ENCODE measurements at regions not wholly inside any gene's neighbourhood (a gene's known extent, or its start where the extent isn't known, plus 50 kb on each side); places are given as distances from the start of the nearest gene placed in this dataset.

GRCh38 chr4:111303806-111304205, 680.9 kb upstream of the PITX2 start:
- no peak overlapping the region for H3K27ac ChIP-seq (ENCODE audit: low read depth, low read length)
- CTCF ChIA-PET (ENCODE audit: partially characterized antibody), result no interaction called here
- H3K9ac ChIP-seq (replicated peaks in 1 of 4; ENCODE audit: extremely low read depth in 1 of 4, low read depth in 3 of 4, low read length in 3 of 4), result no peak overlapping the region
- no peak overlapping the region for H2BK20ac ChIP-seq (ENCODE audit: low read length)
- H2AK5ac ChIP-seq (ENCODE audit: low read depth, low read length), result no peak overlapping the region
- H4K20me1 ChIP-seq (replicated peaks in 1 of 2; ENCODE audit: control insufficient read depth in 1 of 2, insufficient read depth in 2 of 2, low read length in 2 of 2), result no peaks in the 10 kb centered on the region
- no peaks in the 10 kb centered on the region for H3K79me2 ChIP-seq (ENCODE audit: control insufficient read depth in 1 of 2, insufficient read depth in 2 of 2, low read length in 2 of 2)
- H2BK120ac ChIP-seq (replicated peaks; ENCODE audit: low read depth, low read length), result no peak overlapping the region
- no peaks in the 10 kb centered on the region for H3K9me3 ChIP-seq (ENCODE audit: insufficient read depth in 2 of 2, low read depth in 1 of 2, low read length in 1 of 2)
- no peak overlapping the region for H3K23ac ChIP-seq (ENCODE audit: insufficient read length)
- no peak overlapping the region for H3K14ac ChIP-seq (ENCODE audit: insufficient read length)
- TF ChIP-seq MAFK (IDR thresholded peaks at IDR 0.05; ENCODE audit: low read depth, low read length), result peak; percentile 60; the same call in 1 of the 2 replicates
- no peak for TF ChIP-seq BRCA1 (IDR thresholded peaks at IDR 0.05; ENCODE audit: low read depth, low read length)
- no peak for TF ChIP-seq EZH2 (IDR thresholded peaks at IDR 0.05; ENCODE audit: low read depth, low read length, severe bottlenecking)
- no peak for TF ChIP-seq CREB1 (IDR thresholded peaks at IDR 0.05)
- TF ChIP-seq RXRA (IDR thresholded peaks at IDR 0.05; ENCODE audit: insufficient read depth, low read depth, low read length), result no peak
- TF ChIP-seq CTBP2 (IDR thresholded peaks at IDR 0.05; ENCODE audit: borderline replicate concordance, insufficient read depth, insufficient read length, low read length), result no peak
- no peak for TF ChIP-seq SP2 (IDR thresholded peaks at IDR 0.05; ENCODE audit: low read length)
- TF ChIP-seq HDAC2 (IDR thresholded peaks at IDR 0.05; ENCODE audit: borderline replicate concordance in 1 of 2, low read depth in 2 of 2, low read length in 2 of 2), result no peak
- no peak for TF ChIP-seq CEBPB (IDR thresholded peaks at IDR 0.05; ENCODE audit: low read depth, low read length)
- no peak overlapping the region for H2AFZ ChIP-seq (ENCODE audit: low read length)
- H3K4me3 ChIP-seq (ENCODE audit: extremely low read depth in 1 of 4, insufficient read depth in 2 of 4, low read depth in 3 of 4, low read length in 4 of 4), result no peak overlapping the region
- no peak overlapping the region for H3K4me2 ChIP-seq (ENCODE audit: insufficient read depth in 1 of 2, low read depth in 2 of 2, low read length in 2 of 2)
- H3K56ac ChIP-seq (replicated peaks; ENCODE audit: insufficient read length, low read depth, low read length), result no peak overlapping the region
- no peak overlapping the region for H2BK12ac ChIP-seq (ENCODE audit: low read depth, low read length)
- FAIRE-seq (no peak), DNase-seq (ENCODE audit: low read depth in 1 of 2, low spot score in 2 of 2) (no peak)
- POLR2A ChIA-PET (ENCODE audit: partially characterized antibody), result no interaction called here
- no peak overlapping the region for H4K5ac ChIP-seq (ENCODE audit: insufficient read length, low read depth, low read length)
- no peaks in the 10 kb centered on the region for H3K27me3 ChIP-seq (replicated peaks in 1 of 4; ENCODE audit: control insufficient read depth in 3 of 4, extremely low read depth in 1 of 4, insufficient read depth in 3 of 4, low read length in 3 of 4)
- H3K79me1 ChIP-seq (ENCODE audit: low read depth, low read length), result no peaks in the 10 kb centered on the region
- no peaks in the 10 kb centered on the region for H3K23me2 ChIP-seq (ENCODE audit: low read depth, low read length)
- H4K8ac ChIP-seq (ENCODE audit: extremely low read depth, insufficient read depth, low read length), result no peak overlapping the region
- no peak overlapping the region for H2BK15ac ChIP-seq (ENCODE audit: low read length)
- H2BK5ac ChIP-seq (ENCODE audit: low read depth, low read length), result no peak overlapping the region
- no peaks in the 10 kb centered on the region for H3K36me3 ChIP-seq (ENCODE audit: control insufficient read depth in 2 of 4, insufficient read depth in 4 of 4, low read length in 3 of 4)
- no peak overlapping the region for H3K4ac ChIP-seq (replicated peaks; ENCODE audit: insufficient read length, low read depth, low read length)
- no peak overlapping the region for H3K18ac ChIP-seq (ENCODE audit: extremely low read depth, low read length)
- no peaks in the 10 kb centered on the region for H3K4me1 ChIP-seq (replicated peaks in 1 of 4; ENCODE audit: control insufficient read depth in 3 of 4, insufficient read depth in 4 of 4, low read length in 3 of 4)
- no peak overlapping the region for H4K91ac ChIP-seq (replicated peaks; ENCODE audit: insufficient read length, low read length)
